ENCODE measurements at regions not wholly inside any gene's neighbourhood (a gene's known extent, or its start where the extent isn't known, plus 50 kb on each side); places are given as distances from the start of the nearest gene placed in this dataset.

DNA sequence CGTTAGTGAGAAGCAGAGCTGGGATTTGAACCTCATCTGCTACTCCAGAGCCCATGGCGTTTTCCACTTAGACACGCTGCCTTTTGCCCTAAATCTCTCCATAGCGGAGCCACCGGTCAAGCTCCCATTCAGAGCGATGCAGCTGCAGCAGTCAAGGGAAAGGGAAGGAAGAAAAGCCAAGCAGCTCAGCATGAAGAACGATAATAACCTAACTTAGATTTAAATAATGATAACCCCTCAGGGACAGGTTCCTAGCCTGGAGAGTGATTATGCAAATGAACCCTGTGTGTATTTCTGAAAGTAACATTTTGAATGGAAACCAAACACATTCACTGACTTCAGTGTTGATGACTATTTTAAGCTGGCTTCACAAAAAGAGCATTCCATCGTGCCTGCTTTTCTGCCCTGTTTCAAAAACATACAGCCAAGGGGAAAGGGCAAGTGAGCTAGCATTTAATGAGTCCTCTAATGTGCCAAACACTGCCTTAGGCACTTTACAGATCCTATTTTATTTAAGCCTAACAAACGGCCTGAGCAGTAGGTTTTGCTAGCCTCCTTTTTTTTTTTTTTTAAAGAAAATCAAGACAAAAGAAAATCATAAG is 798.3 kb downstream of the CDH8 start:
- TF ChIP-seq, protein P1, sequence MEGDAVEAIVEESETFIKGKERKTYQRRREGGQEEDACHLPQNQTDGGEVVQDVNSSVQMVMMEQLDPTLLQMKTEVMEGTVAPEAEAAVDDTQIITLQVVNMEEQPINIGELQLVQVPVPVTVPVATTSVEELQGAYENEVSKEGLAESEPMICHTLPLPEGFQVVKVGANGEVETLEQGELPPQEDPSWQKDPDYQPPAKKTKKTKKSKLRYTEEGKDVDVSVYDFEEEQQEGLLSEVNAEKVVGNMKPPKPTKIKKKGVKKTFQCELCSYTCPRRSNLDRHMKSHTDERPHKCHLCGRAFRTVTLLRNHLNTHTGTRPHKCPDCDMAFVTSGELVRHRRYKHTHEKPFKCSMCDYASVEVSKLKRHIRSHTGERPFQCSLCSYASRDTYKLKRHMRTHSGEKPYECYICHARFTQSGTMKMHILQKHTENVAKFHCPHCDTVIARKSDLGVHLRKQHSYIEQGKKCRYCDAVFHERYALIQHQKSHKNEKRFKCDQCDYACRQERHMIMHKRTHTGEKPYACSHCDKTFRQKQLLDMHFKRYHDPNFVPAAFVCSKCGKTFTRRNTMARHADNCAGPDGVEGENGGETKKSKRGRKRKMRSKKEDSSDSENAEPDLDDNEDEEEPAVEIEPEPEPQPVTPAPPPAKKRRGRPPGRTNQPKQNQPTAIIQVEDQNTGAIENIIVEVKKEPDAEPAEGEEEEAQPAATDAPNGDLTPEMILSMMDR (IDR thresholded peaks at IDR 0.05) = no peak
- TF ChIP-seq POLR2A (IDR thresholded peaks at IDR 0.05) = no peak

Measured in lower leg skin (tissue), 3 donors.